Osteocyte (in vitro differentiated cells): ENCODE measurements at regions not wholly inside any gene's neighbourhood (a gene's known extent, or its start where the extent isn't known, plus 50 kb on each side); places are given as distances from the start of the nearest gene placed in this dataset.

Experiments
- DNase-seq: peaks from one replicate; pipeline ENCODE4 v3.0.0; 2021; ENCODE audit warnings: mixed read lengths; ENCODE audit not compliant: unreplicated experiment; ENCODE audit errors: extremely low spot score
- H3K27ac Mint-ChIP-seq: one replicate; pipeline ENCODE4 v1.8.0; 2021; ENCODE audit warnings: mild to moderate bottlenecking, mixed read lengths; ENCODE audit not compliant: unreplicated experiment
- H3K27me3 Mint-ChIP-seq: one replicate; pipeline ENCODE4 v1.8.0; 2021; ENCODE audit warnings: mixed read lengths; ENCODE audit not compliant: unreplicated experiment
- H3K36me3 Mint-ChIP-seq: one replicate; pipeline ENCODE4 v1.8.0; 2021; ENCODE audit warnings: mixed read lengths; ENCODE audit not compliant: unreplicated experiment
- H3K4me1 Mint-ChIP-seq: one replicate; pipeline ENCODE4 v1.8.0; 2021; ENCODE audit warnings: mixed read lengths; ENCODE audit not compliant: unreplicated experiment
- H3K4me3 Mint-ChIP-seq: one replicate; pipeline ENCODE4 v1.8.0; 2021; ENCODE audit warnings: mild to moderate bottlenecking, moderate library complexity, mixed read lengths; ENCODE audit not compliant: unreplicated experiment
- H3K9me3 Mint-ChIP-seq: one replicate; pipeline ENCODE4 v1.8.0; 2021; ENCODE audit warnings: mixed read lengths; ENCODE audit not compliant: unreplicated experiment
- TF ChIP-seq, protein P1 (sequence below): fragments of 200-600 bp; sonication (generic); IDR thresholded peaks from 2 replicates; pipeline ENCODE4 v1.5.0; 2021; ENCODE audit warnings: antibody characterized with exemption, mild to moderate bottlenecking, moderate library complexity

DNA sequence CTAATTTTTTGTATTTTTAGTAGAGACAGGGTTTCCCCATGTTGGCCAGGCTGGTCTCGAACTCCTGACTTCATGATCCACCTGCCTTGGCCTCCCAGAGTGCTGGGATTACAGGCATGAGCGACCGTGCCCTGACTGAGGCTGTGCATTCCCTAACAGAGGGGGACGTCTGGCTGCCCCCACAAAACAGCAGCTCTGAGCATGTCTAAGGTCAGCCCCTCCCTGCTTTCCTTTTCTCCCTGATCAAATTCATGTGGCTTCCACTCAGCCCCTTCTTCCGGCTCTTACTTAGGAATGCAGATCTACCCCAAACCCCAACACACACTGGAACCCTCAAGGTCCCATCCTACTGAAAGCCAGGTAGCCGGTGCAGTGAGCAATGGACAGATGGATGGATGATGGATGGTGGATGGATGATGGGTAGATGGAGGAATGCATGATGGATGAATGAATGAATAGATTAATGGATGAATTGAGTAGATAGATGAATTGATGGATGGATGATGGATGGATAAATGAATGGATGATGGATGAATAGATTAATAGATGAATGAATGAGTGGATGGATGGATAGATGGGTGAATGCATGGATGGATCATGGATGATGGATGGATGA is 91.5 kb upstream of the BHLHE23 start:
- Mint-ChIP-seq H3K9me3 (no peaks in the 10 kb centered on the region), H3K27me3 (peaks cover 7% of the 10 kb centered on the region), H3K27ac (no peak overlapping the region), H3K36me3 (no peaks in the 10 kb centered on the region), H3K4me1 (peaks cover 7% of the 10 kb centered on the region), H3K4me3 (no peak overlapping the region)
- TF ChIP-seq, protein P1, sequence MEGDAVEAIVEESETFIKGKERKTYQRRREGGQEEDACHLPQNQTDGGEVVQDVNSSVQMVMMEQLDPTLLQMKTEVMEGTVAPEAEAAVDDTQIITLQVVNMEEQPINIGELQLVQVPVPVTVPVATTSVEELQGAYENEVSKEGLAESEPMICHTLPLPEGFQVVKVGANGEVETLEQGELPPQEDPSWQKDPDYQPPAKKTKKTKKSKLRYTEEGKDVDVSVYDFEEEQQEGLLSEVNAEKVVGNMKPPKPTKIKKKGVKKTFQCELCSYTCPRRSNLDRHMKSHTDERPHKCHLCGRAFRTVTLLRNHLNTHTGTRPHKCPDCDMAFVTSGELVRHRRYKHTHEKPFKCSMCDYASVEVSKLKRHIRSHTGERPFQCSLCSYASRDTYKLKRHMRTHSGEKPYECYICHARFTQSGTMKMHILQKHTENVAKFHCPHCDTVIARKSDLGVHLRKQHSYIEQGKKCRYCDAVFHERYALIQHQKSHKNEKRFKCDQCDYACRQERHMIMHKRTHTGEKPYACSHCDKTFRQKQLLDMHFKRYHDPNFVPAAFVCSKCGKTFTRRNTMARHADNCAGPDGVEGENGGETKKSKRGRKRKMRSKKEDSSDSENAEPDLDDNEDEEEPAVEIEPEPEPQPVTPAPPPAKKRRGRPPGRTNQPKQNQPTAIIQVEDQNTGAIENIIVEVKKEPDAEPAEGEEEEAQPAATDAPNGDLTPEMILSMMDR: no peak
- no peak for DNase-seq

DNA sequence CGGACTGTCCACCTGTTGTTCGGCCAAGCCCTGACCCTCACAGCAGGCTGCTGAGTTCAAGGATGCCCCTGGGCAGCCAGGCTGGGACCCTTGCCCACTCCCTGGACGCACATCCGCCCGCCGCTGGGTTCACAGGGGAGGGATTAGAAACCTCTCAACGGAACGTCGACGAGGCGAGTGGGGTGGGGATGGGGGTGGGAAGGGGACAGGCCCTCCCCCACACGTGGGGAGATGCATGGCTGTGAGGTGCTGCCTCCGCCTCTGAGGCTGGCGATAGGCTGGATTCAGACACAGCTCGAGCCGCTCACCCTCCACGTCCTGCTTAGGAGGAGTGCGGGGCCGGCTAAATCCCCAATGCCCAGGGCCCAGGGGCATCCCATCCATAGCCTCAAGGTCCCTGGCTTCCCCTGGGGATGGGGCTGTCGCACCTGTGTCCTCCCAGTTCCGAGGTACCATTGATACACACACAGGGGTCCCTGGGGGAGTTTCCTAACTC is 90.6 kb upstream of the BHLHE23 start:
- peaks cover 4% of the 10 kb centered on the region for H3K4me1 Mint-ChIP-seq
- H3K36me3 Mint-ChIP-seq: no peaks in the 10 kb centered on the region
- no peaks in the 10 kb centered on the region for H3K9me3 Mint-ChIP-seq
- TF ChIP-seq, protein P1: no peak
- H3K27ac Mint-ChIP-seq: no peak overlapping the region
- H3K27me3 Mint-ChIP-seq: peaks cover 7% of the 10 kb centered on the region
- H3K4me3 Mint-ChIP-seq: no peak overlapping the region
- peak; percentile 80 for DNase-seq

DNA sequence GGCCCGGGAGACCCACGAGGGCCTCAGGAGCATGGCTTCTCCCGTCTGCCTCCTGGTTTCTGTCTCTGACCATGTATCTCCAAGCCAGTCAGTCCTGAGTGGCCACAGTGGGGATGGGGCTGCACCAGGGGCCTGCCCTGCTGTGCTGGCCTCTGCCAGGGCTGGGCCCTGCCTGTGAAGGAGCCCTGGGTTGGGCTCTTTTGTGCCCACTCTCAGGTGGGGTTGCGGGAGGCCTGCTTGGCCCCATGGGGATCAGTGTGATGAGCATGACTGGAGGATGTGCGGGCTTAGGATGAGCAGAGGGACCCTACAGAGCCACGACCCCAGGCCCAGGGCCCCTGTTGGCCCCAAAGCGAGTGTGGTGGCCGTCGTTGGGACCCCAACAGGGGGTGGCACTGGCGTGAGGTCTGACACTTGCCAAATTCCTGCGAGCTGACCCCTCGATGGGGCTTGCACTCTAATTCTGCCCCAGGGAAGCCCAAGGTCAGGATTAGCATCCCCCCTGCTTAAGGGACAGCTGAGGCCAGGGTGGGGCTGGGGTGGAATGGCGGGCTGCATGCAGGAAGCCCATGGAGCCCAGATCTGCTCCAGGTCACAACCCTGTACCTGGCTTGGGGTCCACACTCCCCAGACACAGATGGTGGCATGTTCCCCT is 90.0 kb upstream of the BHLHE23 start:
- H3K9me3 Mint-ChIP-seq: no peaks in the 10 kb centered on the region
- H3K27me3 Mint-ChIP-seq: peaks cover 7% of the 10 kb centered on the region
- no peak overlapping the region for H3K27ac Mint-ChIP-seq
- no peaks in the 10 kb centered on the region for H3K36me3 Mint-ChIP-seq
- no peak overlapping the region for H3K4me3 Mint-ChIP-seq
- peak; percentile 83 for DNase-seq
- peaks cover 2% of the 10 kb centered on the region for H3K4me1 Mint-ChIP-seq
- TF ChIP-seq, protein P1: no peak

GRCh38 chr20:63095718-63096654 is 89.2 kb upstream of the BHLHE23 start:
- no peaks in the 10 kb centered on the region for H3K4me1 Mint-ChIP-seq

More at GRCh38 chr20:63095718-63096654, 89.2 kb upstream of the BHLHE23 start:
- Mint-ChIP-seq H3K9me3 (no peaks in the 10 kb centered on the region), H3K4me3 (no peak overlapping the region), H3K36me3 (no peaks in the 10 kb centered on the region), H3K27me3 (peaks cover 7% of the 10 kb centered on the region), H3K27ac (no peak overlapping the region)
- peak; percentile 82 for DNase-seq
- TF ChIP-seq, protein P1: no peak
